HCT116 (cell line): ENCODE measurements at regions not wholly inside any gene's neighbourhood (a gene's known extent, or its start where the extent isn't known, plus 50 kb on each side); places are given as distances from the start of the nearest gene placed in this dataset.

Experiments used
- CEBPB ChIP-seq: IDR thresholded peaks from 2 replicates; pipeline ENCODE4 v1.6.1; 2012; ENCODE audit warnings: low read depth
- EGR1 ChIP-seq: IDR thresholded peaks from 2 replicates; pipeline ENCODE4 v1.6.1; 2012; ENCODE audit warnings: low read depth
- EZH2 ChIP-seq: fragments of 200-600 bp; sonication (generic); IDR thresholded peaks from 2 replicates; pipeline ENCODE4 v1.6.1; 2017; ENCODE audit warnings: antibody characterized with exemption, mixed run types
- POLR2A ChIP-seq: IDR thresholded peaks from 2 replicates; pipeline ENCODE4 v1.7.0; 2011; ENCODE audit warnings: borderline replicate concordance; ENCODE audit not compliant: insufficient read depth, insufficient read length; ENCODE audit errors: extremely low read depth
- POLR2AphosphoS5 ChIP-seq: IDR thresholded peaks from 2 replicates; pipeline ENCODE4 v1.6.1; 2011; ENCODE audit warnings: mild to moderate bottlenecking, low read depth, low read length, moderate library complexity
- SRF ChIP-seq: IDR thresholded peaks from 2 replicates; pipeline ENCODE4 v1.6.1; 2012; ENCODE audit warnings: low read depth
- TF ChIP-seq, protein P1 (sequence below), 3 experiments: fragments of 200-600 bp in 1 of 3; sonication (generic) in 1 of 3; IDR thresholded peaks in 2 of 3; conservative IDR thresholded peaks in 1 of 3; 2 replicates each; pipeline ENCODE4 v1.5.1; 2012 to 2017; ENCODE audit warnings: low read depth in 2 of 3, low read length in 2 of 3, antibody characterized with exemption in 1 of 3, borderline replicate concordance in 1 of 3, control low read depth in 1 of 3, mild to moderate bottlenecking in 1 of 3, mixed read lengths in 1 of 3, mixed run types in 1 of 3, moderate library complexity in 1 of 3; ENCODE audit not compliant: insufficient read depth in 1 of 3

DNA sequence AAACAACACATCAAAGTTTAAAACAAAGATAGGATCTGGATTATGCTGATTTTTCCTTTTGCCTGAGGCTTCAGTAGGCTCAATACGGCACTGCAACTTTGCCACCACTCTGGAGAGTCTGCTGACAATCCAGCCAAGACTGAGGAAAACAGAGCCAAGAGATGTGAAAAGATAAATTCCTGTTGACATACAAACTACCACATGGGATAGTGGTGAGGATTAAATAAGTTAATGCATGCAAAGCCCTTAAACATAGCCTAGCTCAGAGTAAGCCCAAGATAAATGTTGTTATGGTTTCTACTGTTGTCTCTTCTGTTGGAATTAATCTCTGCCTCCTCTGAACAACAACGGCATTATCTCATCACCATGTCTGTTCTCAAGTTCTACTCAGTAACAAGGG lies 245.9 kb upstream of the LMCD1 start:
- TF ChIP-seq, protein P1, sequence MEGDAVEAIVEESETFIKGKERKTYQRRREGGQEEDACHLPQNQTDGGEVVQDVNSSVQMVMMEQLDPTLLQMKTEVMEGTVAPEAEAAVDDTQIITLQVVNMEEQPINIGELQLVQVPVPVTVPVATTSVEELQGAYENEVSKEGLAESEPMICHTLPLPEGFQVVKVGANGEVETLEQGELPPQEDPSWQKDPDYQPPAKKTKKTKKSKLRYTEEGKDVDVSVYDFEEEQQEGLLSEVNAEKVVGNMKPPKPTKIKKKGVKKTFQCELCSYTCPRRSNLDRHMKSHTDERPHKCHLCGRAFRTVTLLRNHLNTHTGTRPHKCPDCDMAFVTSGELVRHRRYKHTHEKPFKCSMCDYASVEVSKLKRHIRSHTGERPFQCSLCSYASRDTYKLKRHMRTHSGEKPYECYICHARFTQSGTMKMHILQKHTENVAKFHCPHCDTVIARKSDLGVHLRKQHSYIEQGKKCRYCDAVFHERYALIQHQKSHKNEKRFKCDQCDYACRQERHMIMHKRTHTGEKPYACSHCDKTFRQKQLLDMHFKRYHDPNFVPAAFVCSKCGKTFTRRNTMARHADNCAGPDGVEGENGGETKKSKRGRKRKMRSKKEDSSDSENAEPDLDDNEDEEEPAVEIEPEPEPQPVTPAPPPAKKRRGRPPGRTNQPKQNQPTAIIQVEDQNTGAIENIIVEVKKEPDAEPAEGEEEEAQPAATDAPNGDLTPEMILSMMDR (IDR thresholded peaks at IDR 0.05 in 2 of 3, conservative IDR thresholded peaks at IDR 0.05 in 1 of 3; ENCODE audit: borderline replicate concordance in 1 of 3, insufficient read depth in 1 of 3, low read depth in 2 of 3, low read length in 2 of 3), result no peak
- TF ChIP-seq POLR2A (no peak), EGR1 (no peak), EZH2 (no peak), CEBPB (no peak), POLR2AphosphoS5 (no peak), SRF (no peak)
